ENCODE measurements at regions not wholly inside any gene's neighbourhood (a gene's known extent, or its start where the extent isn't known, plus 50 kb on each side); places are given as distances from the start of the nearest gene placed in this dataset.
A peak's percentile ranks its signal among the peaks of the same experiment; 100 is the strongest.

DNA sequence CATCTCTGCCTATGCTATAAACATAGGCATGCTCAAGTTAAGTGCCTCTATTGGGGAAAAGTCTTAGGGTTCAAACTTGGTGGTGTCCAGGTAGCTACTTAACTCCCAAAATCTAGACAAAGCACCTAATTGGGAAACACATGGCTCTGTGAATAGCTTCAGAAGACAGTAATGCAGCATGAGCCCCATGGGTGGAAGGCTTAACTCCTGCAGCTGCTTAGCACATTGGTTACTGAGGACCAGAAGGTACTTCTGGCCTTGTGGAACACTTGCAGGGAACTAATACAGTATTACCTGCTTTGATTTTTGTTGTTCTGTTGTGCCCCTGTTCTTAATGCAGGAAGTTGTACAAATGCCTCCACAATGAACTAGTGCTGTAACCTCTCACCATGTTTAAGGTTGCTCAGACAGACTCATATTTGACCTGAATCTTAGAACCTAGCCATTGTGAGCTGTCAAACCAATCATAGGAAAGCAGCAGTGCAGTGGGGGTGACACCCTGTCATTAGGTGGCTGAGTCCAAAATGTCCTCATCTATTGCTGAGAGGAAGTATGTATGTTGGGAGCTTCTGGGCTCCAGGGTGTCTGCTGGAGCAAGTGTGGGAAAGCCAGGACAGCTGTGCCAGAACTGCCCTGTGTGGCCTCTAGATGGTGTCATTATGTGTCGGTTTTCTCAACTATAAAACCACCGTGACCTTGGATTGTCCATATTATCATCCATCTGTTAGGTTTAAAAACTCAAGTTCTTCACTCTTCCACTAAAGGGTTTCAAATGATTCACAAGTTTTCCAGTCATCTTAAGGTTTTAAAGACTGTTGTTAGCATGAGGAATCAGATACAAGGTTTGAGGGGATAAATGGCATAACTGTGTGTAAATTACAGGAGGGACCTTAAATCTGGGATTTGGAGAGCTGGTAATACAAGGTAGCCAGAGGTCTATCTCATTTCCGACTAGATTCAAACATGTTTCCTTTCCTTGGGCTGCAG lies 69.9 kb upstream of the WDR1 start:
- Histone ChIP-seq H3K14ac (ENCODE audit: insufficient read depth, low read length) (no peak overlapping the region), H3K79me1 (ENCODE audit: insufficient read depth, low read depth, low read length, poor library complexity, severe bottlenecking) (no peaks in the 10 kb centered on the region), H2BK20ac (ENCODE audit: low read depth, low read length, poor library complexity, severe bottlenecking) (no peak overlapping the region), H3K18ac (ENCODE audit: insufficient read length, low read depth, low read length) (no peak overlapping the region), H4K20me1 (ENCODE audit: control insufficient read depth, insufficient read depth, insufficient read length) (no peaks in the 10 kb centered on the region), H2BK120ac (ENCODE audit: low read depth, low read length, poor library complexity, severe bottlenecking) (no peak overlapping the region), H2AK5ac (ENCODE audit: insufficient read length, low read length) (no peak overlapping the region), H3K9ac (ENCODE audit: extremely low read depth, insufficient read length, low read length) (no peak overlapping the region), H4K91ac (ENCODE audit: insufficient read length, low read depth, low read length) (no peak overlapping the region), H3T11ph (ENCODE audit: low read length) (no peak overlapping the region), H3K27ac (ENCODE audit: insufficient read length, low read depth, low read length) (no peak overlapping the region), H2AFZ (ENCODE audit: low read length) (no peak overlapping the region), H3K23ac (ENCODE audit: insufficient read length, low read depth, low read length) (no peak overlapping the region), H3K4ac (ENCODE audit: low read depth, low read length) (no peak overlapping the region), H2BK12ac (ENCODE audit: insufficient read length, low read depth, low read length) (no peak overlapping the region), H3K4me2 (ENCODE audit: insufficient read depth, insufficient read length, low read length) (no peak overlapping the region), H3K4me1 (ENCODE audit: insufficient read depth, low read length) (no peaks in the 10 kb centered on the region), H4K8ac (replicated peaks; ENCODE audit: insufficient read length, low read depth, low read length) (no peak overlapping the region), H3K23me2 (ENCODE audit: insufficient read length, low read depth, low read length, poor library complexity, severe bottlenecking) (no peaks in the 10 kb centered on the region), H3K27me3 (ENCODE audit: insufficient read depth, low read length) (no peaks in the 10 kb centered on the region), H3K79me2 (ENCODE audit: insufficient read depth, low read length) (no peaks in the 10 kb centered on the region), H2BK5ac (ENCODE audit: insufficient read length, low read length) (no peak overlapping the region), H3K56ac (ENCODE audit: insufficient read length, low read depth, low read length) (no peak overlapping the region), H3K9me3 (ENCODE audit: control insufficient read depth, low read depth, low read length) (no peaks in the 10 kb centered on the region), H2BK15ac (ENCODE audit: low read depth, low read length) (no peak overlapping the region), H4K5ac (ENCODE audit: insufficient read length, low read depth, low read length) (no peak overlapping the region)
- Mint-ChIP-seq H3K4me1 (no peaks in the 10 kb centered on the region), H3K4me3 (no peak overlapping the region), H3K27me3 (ENCODE audit: low read depth) (peaks cover 16% of the 10 kb centered on the region), H3K27ac (no peak overlapping the region), H3K36me3 (ENCODE audit: insufficient read depth in 1 of 3, low read depth in 3 of 3) (no peaks in the 10 kb centered on the region), H3K9me3 (no peaks in the 10 kb centered on the region)
- WGBS (ENCODE audit: extremely low coverage, insufficient read length, low lambda C conversion rate), result no CpG with 5 or more reads among the region's 3 CpGs
- TF ChIP-seq, protein P1, sequence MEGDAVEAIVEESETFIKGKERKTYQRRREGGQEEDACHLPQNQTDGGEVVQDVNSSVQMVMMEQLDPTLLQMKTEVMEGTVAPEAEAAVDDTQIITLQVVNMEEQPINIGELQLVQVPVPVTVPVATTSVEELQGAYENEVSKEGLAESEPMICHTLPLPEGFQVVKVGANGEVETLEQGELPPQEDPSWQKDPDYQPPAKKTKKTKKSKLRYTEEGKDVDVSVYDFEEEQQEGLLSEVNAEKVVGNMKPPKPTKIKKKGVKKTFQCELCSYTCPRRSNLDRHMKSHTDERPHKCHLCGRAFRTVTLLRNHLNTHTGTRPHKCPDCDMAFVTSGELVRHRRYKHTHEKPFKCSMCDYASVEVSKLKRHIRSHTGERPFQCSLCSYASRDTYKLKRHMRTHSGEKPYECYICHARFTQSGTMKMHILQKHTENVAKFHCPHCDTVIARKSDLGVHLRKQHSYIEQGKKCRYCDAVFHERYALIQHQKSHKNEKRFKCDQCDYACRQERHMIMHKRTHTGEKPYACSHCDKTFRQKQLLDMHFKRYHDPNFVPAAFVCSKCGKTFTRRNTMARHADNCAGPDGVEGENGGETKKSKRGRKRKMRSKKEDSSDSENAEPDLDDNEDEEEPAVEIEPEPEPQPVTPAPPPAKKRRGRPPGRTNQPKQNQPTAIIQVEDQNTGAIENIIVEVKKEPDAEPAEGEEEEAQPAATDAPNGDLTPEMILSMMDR (conservative IDR thresholded peaks at IDR 0.05), result peak; percentile 43; the same call in 2 of the 3 replicates
- no peak for DNase-seq
